Pons (tissue), 1 donor: ENCODE measurements at regions not wholly inside any gene's neighbourhood (a gene's known extent, or its start where the extent isn't known, plus 50 kb on each side); places are given as distances from the start of the nearest gene placed in this dataset.
A peak's percentile ranks its signal among the peaks of the same experiment; 100 is the strongest.
"Not testable (repeated sequence)": the region's sequence is repeated elsewhere in the genome, so short reads cannot be mapped to it uniquely, and the experiment has no call there.

Source experiments
- DNase-seq: peaks from one replicate; pipeline ENCODE4 v3.0.0-alpha.2; 2016; ENCODE audit warnings: low spot score

DNA sequence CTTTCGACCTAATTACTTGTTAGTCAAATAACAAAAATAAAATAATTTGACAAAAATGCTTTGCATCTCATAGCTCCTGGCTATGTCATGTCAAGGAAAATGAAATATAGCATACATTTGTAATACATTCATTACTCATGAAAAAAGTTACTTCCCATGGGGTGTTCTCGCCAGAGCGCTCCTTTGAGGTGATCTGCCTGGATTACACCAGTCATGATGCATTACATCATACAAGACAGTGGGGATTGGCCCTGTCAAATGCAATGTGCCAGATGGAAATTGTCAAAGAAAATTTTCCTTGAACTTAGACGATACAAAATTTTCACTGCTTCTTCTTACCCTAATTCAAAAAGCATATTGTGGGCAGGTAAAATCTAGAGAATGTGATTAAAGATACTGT, 215.6 kb upstream of the B3GALT2 start:
- no peak for DNase-seq

DNA sequence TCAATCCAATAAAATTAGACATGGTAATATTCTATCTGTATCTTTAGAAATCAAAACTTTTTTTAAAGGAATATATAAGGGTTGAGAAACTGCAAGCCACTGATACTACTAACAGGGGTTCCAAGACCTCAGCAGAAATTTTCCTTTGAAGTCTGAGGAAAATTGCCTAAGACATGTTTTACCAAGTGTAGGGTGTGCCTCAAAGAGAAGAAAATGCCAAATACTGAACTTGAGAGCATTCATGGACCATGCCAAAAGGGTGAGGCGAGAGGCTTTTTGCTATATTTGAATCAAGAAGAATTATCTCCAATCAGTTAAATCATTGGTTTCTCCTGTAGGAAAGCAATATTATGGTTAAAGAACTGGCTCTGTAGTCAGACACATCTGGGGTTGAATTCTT, 207.9 kb upstream of the B3GALT2 start:
- DNase-seq: no peak

DNA sequence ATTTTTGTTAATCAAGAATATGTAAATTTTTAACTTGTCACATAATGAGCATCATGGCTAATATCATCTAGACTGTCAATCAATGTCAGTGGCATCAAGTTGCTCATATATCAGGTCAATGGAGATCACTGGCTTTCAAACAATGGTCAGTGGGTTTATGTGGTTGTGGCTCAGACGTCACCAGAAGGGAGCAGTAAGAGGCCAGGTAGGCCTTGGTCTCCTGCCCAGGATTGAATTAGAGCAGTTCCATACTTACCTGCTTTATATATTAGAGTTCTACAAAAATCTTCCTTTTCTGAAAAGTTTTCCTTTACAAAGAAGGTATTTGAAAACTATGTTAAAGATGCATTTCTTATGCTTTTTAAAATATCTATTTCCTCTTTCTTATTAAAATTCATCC, 206.3 kb upstream of the B3GALT2 start:
- DNase-seq: no peak

DNA sequence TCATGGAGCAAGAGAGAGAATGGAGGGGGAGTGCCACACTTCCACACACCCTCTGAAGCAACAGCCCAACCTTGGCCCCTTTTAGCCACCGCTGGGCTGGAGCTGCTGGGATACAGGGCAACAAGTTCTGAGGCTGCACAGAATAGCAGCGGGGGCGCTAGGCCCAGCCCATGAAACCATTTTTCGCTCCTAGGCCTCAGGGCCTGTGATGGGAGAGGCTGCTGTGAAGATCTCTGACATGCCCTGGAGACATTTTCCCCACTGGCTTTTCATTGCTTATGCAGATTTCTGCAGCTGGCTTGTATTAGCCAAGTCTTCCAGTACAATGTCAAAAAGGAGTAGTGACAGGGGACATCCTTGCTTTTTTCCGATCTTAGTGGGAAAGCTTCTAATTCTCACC, 202.3 kb upstream of the B3GALT2 start:
- no peak for DNase-seq

DNA sequence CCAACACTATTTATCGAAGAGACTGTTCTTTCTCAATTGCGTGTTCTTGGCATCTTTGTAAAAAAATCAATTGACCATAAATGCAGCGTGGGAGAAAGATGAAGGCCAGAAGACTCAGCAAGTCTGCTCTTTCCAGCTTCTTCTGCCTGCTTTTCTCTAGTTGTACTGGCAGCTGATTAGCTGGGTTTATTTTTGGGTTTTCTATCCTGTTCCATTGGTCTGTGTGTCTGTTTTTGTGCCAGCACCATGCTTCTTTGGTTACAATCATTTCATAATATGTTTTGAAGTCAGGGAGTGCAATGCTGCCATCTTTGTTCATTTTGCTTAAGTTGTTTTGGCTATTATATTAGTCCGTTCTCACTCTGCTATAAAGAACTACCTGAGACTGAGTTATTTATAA, 201.8 kb upstream of the B3GALT2 start:
- DNase-seq: no peak

DNA sequence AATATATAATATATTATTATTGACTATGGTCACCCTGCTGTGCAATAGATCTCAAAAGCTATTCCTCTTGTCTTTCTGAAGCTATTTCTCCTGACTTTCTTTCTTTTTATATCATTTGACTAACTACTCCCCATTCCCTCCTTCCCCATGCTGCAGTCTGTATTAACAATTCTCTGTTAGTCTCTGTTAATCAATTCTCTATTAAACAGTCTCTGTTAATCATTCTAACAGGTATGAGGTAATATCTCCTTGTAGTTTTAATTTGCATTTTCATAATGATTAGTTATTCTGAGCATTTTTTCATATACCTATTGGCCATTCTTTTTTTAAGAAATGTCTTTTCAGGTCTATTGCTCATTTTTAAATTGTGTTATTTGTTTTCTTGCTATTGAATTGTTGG, 201.0 kb upstream of the B3GALT2 start:
- DNase-seq: no peak

DNA sequence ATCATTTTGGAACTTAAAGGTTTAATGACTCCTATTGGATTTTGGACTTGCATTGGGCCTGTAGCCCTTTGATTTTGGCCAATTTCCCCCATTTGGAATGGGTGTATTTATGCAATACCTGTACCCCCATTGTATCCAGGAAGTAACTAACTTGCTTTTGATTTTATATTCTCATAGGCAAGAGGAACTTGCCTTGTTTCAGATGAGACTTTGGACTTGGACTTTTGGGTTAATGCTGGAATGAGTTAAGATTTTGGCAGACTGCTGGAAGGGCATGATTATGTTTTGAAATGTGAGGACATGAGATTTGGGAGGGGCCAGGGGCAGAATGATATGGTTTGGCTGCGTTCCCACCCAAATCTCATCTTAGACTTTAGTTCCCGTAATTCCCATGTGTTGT, 192.0 kb upstream of the B3GALT2 start:
- not testable (repeated sequence) for DNase-seq

DNA sequence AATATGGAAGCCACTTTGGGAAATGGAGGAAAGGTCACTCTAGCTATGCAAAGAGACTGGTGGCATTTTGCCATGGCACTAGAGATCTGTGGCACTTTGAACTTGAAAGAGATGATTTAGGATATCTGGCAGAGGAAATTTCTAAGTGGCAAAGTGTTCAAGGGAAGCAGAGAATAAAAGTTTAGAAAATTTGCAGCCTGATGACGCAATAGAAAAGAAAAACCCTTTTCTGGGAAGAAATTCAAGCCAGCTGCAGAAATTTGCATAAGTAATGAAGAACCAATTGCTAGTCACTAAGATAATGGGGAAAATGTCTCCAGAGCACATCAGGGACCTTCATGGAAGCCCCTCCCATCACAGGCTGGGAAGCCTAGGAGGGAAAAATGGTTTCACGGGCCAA, 191.1 kb upstream of the B3GALT2 start:
- no peak for DNase-seq

DNA sequence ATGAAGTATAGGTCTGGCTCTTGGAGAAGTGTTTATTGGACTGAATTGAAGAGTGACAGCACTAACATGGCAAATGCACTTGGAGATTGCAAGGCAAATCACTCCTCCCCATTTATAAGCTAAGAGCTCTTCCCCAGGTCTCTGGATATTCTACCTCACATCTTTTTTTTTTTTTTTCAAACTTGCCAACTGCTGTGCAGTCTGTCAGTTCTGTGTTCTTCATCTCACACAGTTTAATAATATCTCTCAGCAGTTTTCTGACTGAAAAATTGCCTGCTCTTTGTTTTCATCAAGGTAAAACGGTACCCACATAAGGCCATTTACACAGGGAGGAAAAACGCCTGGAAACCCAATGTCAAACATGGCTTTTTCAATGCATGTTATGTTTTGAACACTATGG, 186.1 kb upstream of the B3GALT2 start:
- DNase-seq: no peak

DNA sequence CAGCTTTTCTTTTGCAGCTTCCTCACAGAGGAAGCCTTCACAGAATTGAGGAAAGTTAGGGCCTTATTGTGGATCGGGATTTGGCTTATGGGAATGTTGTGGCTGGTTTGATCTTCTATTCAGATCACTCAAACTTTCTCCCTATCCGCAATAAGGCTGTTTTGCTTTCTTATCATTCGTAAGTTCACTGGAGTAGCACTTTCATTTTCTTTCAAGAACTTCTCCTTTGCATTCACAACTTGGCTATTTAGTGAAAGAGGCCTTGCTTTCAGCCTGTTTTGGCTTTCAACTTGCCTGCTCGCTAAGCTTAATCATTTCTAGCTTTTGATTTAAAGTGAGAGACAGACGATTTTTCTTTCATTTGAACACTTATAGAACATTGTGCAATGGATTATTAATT, 181.9 kb upstream of the B3GALT2 start:
- DNase-seq: peak; percentile 21

DNA sequence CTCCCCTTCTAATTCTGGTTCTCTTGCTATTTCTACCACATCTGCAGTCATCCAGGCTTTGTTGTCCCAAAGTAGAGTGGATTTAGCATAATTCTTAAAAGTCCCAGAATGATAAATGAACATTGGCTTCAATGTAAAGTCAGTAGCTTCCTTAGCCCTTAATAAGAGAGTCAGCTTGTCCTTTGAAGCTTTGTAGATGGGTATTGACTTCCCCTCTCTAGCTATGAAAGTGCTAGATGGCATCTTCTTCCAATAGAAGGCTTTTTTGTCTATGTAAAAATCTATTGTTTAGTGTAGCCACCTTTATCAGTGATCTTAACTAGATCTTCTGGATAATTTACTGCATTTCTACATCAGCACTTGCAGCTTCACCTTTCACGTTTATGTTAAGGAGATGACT, 181.4 kb upstream of the B3GALT2 start:
- no peak for DNase-seq

DNA sequence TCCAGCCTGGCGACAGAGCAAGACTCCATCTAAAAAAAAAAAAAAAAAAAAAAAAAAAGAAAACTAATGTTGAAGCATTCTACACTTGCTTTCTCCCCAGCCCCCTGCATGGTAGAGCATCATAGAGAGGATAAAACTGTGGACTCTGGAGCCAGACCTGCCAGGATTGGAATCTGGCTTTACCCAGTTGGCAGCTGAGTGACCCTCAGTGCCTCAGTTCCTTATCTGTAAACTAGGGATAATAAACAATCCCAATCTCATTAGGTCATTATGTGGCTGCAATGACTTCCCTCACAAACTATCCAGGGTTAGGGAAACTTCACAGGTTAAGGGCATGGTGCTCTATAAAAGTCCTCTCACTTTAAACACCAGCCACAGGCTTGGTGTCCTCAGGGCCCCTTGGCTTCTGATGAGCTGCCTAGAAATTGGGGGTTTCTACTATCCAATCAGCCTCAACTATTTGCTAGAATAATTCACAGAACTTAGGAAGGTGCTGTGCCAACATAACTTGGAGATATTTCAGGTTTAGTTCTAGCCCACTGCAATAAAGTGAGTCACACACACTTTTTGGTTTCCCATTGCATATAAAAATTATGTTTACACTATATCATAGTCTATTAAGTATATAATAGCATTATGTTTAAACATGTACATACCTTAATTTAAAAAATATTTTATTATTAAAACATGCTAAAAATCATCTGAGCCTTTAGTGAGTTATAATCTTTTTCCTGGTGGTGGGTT, 180.5 kb upstream of the B3GALT2 start:
- no peak for DNase-seq

DNA sequence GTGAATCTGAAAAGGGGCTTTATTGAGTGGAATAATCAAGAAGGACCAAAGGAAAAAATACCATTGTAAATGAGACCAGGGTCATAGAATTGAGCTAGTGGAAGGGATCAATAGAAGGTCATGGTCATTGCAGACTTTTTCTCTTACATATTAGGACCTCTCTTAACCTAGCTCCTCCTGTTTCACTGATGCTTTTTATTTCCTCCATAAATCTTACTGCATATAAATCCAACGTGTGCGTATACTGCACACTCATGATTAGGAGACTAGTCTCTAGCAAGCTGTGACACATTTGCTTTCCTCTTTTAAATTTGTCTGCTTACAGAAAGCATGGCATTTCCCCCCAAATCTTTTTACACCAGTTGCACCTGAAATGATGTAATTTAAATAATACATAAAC, 179.6 kb upstream of the B3GALT2 start:
- no peak for DNase-seq

DNA sequence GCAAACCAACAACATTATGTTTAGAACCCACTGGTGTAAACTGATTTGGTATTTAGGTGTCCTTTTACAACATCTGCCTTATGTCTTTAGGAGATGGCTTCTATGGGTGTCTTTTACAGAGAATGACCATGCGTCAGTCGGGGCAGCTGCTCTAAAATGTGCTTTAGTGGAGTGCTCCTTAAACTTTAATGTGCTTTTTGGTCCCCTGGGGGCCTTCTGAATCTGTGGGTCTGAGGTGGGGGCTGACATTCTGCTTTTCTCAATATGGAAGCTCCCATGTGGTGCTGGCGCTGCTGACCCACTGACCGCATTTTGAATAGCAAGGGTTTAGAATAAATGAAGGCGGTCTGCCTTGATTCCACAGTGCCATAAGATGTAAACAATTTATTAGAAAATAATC, 173.2 kb upstream of the B3GALT2 start:
- no peak for DNase-seq

DNA sequence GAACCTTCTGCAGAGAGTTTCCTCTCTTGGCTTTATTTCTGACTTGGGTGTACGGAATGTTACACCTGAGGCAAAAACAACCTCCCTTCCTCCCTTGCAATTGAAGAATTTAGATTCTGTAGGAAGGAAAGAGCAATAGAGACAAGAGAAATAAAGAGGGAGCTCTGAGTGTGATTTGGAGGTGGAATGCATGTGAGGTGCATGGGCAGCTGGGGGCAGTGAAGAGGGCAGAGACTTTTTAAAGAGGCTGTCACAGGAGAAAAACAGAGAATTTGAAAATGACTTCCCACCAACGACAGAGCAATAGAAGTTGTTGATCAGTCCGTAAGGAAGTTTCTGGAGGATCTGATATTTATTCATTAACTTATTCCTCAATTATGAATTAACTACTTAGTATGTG, 172.0 kb upstream of the B3GALT2 start:
- no peak for DNase-seq

DNA sequence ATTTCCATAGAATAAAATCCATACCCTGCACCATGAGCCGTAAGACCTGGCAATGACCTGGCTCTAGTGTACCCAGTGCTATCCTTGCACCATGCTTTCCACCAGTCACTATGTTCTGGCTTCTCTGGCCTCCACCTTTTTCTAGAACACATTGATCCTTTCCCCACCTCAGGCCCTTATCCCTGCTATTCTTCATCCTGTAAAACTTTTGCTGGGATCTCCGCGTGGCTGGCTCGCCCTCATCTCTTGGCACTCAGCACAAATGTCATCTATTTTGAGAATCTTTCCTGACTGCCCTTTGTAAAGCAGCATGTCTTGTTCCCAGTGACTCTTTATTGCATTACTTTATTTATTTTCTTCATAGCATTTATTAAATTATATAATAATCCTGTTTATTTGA, 169.8 kb upstream of the B3GALT2 start:
- no peak for DNase-seq

DNA sequence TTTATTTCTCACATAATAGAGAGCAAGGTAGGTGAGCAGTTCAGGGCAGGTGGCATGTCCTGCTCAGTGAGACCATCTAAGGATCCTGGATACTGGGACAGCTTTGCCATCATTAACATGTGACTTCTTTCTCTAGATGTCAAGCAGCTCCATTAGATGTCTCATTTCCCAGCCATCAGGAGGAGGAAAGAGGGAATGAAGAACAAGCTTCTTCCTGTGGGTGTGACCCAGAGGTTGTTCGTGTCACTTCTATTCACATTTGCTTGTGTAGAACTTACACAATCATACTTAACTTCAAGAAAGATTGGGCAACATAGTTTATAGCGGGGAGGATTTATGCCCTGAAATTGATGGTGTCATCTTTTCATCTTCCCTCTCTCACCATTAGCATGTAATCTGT, 169.2 kb upstream of the B3GALT2 start:
- DNase-seq: no peak

DNA sequence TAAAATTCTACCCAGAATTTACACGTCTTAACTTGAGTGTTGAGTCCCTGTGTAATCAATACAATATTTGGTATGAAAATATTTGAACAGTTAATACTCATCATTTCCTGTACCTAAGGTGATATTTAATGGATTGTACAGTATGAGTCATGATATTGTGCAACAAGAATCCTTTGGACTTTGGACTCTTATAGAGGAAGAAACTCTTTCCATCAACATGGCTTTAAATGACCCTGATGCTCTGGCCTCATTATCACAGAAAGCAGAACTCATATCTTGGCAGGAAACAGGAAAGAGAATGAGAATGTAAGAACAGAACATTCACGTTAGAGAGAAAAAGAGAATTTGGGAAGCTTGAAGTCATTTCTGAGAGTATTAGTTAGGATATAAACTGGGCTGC, 168.8 kb upstream of the B3GALT2 start:
- no peak for DNase-seq

DNA sequence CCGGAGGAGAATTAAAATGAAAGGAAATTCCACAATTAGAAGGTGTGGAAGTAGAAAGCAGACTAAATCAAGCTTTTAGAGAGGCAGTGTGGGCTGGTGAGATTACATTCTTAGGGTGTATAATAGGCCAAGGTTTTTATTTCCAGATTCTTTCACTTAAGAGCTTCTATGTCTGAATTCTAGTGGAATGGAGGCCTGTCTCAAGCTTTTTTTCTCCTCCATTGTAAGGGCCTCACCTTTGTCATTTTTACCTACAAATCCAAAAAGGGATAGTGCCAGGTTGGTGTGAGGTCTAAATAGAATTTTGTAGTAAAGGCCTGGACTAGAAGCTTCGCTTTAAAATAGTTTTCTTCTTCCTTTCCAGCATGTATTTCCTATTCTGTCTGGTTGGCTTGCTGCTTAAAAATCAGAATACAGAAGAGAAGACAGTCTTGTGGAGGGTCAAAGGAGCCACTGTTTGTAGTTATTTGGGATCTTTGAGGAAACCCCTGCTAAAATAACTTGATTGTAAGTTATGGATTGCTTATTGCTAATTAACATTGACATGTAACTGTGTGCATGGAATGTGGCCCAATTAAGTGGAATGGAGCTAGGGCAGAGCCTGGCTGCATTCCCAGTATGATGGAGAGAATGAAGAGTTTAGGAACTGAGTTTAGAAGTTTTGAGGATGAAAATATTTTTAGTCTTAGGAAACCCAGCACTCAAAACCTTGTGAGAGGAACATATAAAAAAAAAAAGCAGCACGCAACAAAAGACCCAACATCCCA, 162.5 kb upstream of the B3GALT2 start:
- no peak for DNase-seq

DNA sequence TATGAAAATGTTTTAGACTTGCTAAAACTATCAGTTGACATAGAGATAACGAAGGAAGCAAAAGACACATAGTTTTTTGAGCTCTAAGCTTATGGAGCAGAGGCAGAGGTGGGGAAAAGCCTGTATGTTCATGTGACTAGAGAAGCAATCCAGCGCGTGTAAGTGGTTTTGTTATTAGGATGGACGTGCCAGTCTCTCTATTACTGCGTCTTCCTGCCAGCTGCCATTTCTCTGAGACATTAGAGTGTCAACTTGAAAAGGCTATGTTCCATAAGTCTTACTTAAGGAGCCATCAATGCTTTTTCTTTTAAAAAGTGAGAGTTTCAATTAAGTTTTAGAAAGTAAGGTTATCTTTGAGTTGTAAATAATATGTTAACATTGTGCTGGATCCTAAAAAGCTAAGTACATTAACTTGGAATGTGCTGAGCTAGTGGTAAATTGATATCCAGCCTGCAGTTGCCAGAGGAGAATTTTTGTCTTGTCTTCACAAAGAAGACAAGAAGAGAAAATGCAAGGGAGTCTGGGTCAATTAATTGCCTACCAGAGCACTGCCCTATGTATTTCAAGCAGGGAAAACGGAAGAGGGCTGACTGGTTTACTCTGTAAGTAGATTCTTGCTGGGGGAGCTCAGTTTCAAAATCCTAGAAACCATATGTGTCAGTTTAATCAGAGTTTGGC, 161.8 kb upstream of the B3GALT2 start:
- DNase-seq: no peak

DNA sequence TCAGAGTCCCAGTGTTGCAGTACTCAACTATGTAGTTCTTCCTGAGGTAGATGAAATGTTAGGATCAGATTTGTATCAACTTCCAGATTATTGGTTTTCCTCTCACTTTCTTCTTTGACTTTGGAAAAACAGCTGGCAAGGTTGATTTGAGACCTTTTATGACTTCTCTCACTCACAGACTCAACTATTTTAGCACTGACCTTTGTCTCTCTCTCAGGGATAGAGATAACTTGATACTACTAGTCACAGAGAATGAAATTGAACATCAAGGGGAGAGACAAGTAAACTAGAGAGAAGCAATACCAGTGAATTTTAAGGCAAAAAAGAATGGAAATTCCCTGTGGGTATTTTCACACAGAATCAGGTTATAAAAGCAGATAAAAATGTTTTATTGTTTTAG, 159.7 kb upstream of the B3GALT2 start:
- no peak for DNase-seq

DNA sequence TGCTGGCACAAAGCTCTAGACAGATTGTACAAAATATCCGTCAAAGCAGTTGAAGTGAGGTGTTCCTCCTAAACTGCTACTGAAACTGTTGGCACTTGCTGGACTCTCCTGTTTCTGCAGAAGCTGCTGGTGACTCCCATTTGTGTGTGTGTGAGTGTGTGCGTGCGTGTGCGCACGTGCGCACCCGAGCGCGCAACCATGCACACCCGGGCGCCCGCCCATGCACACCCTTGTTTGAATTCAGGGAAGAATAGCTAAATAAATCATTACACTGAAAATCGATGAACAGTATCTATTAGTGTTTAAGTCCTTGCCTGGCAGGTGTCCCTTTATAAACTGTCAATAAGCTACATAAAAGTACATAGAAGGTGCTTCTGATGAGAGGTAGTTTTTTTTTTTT, 156.4 kb upstream of the B3GALT2 start:
- DNase-seq: no peak

DNA sequence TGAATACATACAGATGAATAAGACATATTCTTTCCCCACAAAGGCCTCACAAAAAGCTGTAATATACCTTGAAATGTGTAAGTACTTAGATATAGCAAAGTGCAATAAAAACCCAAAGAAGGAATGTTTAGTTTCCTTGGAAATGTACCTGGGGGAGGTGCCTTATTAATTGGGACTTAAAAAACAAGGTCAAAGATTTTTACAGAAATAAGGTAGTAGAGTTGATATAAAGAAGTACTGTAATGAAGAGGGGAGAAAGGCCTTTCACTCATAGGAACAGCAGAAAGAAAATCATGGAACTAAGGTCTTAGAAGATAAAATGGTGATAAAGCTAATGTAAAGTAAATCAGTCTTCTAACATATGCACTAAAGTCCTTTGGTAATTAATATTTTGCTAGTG, 153.9 kb upstream of the B3GALT2 start:
- no peak for DNase-seq
